PC-9 (cell line): ENCODE measurements at regions not wholly inside any gene's neighbourhood (a gene's known extent, or its start where the extent isn't known, plus 50 kb on each side); places are given as distances from the start of the nearest gene placed in this dataset.

ENCODE experiments used
- CTCF ChIP-seq: fragments of 200-600 bp; sonication (generic); conservative IDR thresholded peaks from 2 replicates; pipeline ENCODE4 v1.6.1; 2017; ENCODE audit warnings: mixed run types, antibody characterized with exemption, mild to moderate bottlenecking, moderate library complexity
- EZH2 ChIP-seq: fragments of 200-600 bp; sonication (generic); IDR thresholded peaks from 2 replicates; pipeline ENCODE4 v1.8.0; 2017; ENCODE audit warnings: antibody characterized with exemption, low read depth

- TF ChIP-seq CTCF (no peak), EZH2 (no peak)
Measured at GRCh38 chr11:38274031-38274430, 1676.0 kb upstream of the RAG2 start.
